ENCODE measurements at regions not wholly inside any gene's neighbourhood (a gene's known extent, or its start where the extent isn't known, plus 50 kb on each side); places are given as distances from the start of the nearest gene placed in this dataset.

- no peak for DNase-seq
- WGBS (ENCODE audit: low lambda C conversion rate), result 25% methylated on average over 1 of the region's 1 CpG
- CTCF ChIA-PET, result no interaction called here
- POLR2A ChIA-PET, result no interaction called here
- H2AFZ ChIP-seq (ENCODE audit: low read depth), result no peak overlapping the region
- H3K79me2 ChIP-seq (ENCODE audit: insufficient read depth), result no peaks in the 10 kb centered on the region
- H3K27me3 ChIP-seq (ENCODE audit: insufficient read depth), result no peaks in the 10 kb centered on the region; the same call in 1 of the 2 replicates
- TF ChIP-seq GATA2 (CRISPR knock-in tag; IDR thresholded peaks at IDR 0.05) (no peak), TAF1 (IDR thresholded peaks at IDR 0.05; ENCODE audit: borderline replicate concordance, low read depth, low read length) (no peak), EZH2phosphoT487 (IDR thresholded peaks at IDR 0.05; ENCODE audit: borderline replicate concordance, low read depth) (no peak), ELF1 (IDR thresholded peaks at IDR 0.05) (no peak), REST (IDR thresholded peaks at IDR 0.05; ENCODE audit: low read depth, low read length) (no peak), SMC3 (IDR thresholded peaks at IDR 0.05; ENCODE audit: low read depth, low read length) (no peak)
- TF ChIP-seq, protein P1, sequence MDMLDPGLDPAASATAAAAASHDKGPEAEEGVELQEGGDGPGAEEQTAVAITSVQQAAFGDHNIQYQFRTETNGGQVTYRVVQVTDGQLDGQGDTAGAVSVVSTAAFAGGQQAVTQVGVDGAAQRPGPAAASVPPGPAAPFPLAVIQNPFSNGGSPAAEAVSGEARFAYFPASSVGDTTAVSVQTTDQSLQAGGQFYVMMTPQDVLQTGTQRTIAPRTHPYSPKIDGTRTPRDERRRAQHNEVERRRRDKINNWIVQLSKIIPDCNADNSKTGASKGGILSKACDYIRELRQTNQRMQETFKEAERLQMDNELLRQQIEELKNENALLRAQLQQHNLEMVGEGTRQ (IDR thresholded peaks at IDR 0.05; ENCODE audit: borderline replicate concordance, low read depth, low read length), result no peak
- H3K9ac ChIP-seq, result no peak overlapping the region
- H3K9me3 ChIP-seq, result no peaks in the 10 kb centered on the region
- no peaks in the 10 kb centered on the region for H3K36me3 ChIP-seq (replicated peaks in 1 of 2; ENCODE audit: control insufficient read depth in 1 of 2, insufficient read depth in 2 of 2, low read length in 1 of 2)
- H3K4me3 ChIP-seq (ENCODE audit: low read depth in 2 of 2, low read length in 1 of 2), result no peak overlapping the region
- no peaks in the 10 kb centered on the region for H3K9me2 ChIP-seq
- no peak overlapping the region for H3K27ac ChIP-seq (ENCODE audit: low read depth in 2 of 2, low read length in 1 of 2)
- H3K4me1 ChIP-seq (ENCODE audit: control insufficient read depth in 1 of 2, insufficient read depth in 2 of 2, low read depth in 1 of 2, low read length in 1 of 2), result no peaks in the 10 kb centered on the region
- H4K20me1 ChIP-seq (ENCODE audit: insufficient read depth), result no peaks in the 10 kb centered on the region
- no peaks in the 10 kb centered on the region for H3F3A ChIP-seq (replicated peaks; ENCODE audit: insufficient read depth)
- H3K4me2 ChIP-seq, result no peak overlapping the region
These were observed 95.3 kb upstream of the SOD3 start for GRCh38 chr4:24700118-24700517.

- Histone ChIP-seq H3K36me3 (replicated peaks in 1 of 2; ENCODE audit: control insufficient read depth in 1 of 2, insufficient read depth in 2 of 2, low read length in 1 of 2) (no peaks in the 10 kb centered on the region), H3K27ac (ENCODE audit: low read depth in 2 of 2, low read length in 1 of 2) (no peak overlapping the region), H3K9me3 (no peaks in the 10 kb centered on the region), H4K20me1 (ENCODE audit: insufficient read depth) (no peaks in the 10 kb centered on the region), H3K9ac (no peak overlapping the region), H3F3A (replicated peaks; ENCODE audit: insufficient read depth) (no peaks in the 10 kb centered on the region), H3K4me3 (ENCODE audit: low read depth in 2 of 2, low read length in 1 of 2) (no peak overlapping the region), H3K79me2 (ENCODE audit: insufficient read depth) (no peaks in the 10 kb centered on the region), H3K4me2 (no peak overlapping the region), H3K9me2 (no peaks in the 10 kb centered on the region), H3K27me3 (ENCODE audit: insufficient read depth) (no peaks in the 10 kb centered on the region; the same call in 1 of the 2 replicates), H3K4me1 (ENCODE audit: control insufficient read depth in 1 of 2, insufficient read depth in 2 of 2, low read depth in 1 of 2, low read length in 1 of 2) (no peaks in the 10 kb centered on the region), H2AFZ (ENCODE audit: low read depth) (no peak overlapping the region)
- POLR2A ChIA-PET, result no interaction called here
- TF ChIP-seq RAD21 (IDR thresholded peaks at IDR 0.05; ENCODE audit: low read length) (no peak), MXI1 (IDR thresholded peaks at IDR 0.05; ENCODE audit: low read depth, low read length) (no peak), CTCF (IDR thresholded peaks at IDR 0.05) (no peak), NRF1 (IDR thresholded peaks at IDR 0.05; ENCODE audit: low read depth, low read length) (no peak), FOXM1 (IDR thresholded peaks at IDR 0.05; ENCODE audit: low read depth) (no peak), TCF12 (IDR thresholded peaks at IDR 0.05) (no peak), FOSL2 (IDR thresholded peaks at IDR 0.05; ENCODE audit: borderline replicate concordance, low read depth) (no peak)
- TF ChIP-seq, protein P2, sequence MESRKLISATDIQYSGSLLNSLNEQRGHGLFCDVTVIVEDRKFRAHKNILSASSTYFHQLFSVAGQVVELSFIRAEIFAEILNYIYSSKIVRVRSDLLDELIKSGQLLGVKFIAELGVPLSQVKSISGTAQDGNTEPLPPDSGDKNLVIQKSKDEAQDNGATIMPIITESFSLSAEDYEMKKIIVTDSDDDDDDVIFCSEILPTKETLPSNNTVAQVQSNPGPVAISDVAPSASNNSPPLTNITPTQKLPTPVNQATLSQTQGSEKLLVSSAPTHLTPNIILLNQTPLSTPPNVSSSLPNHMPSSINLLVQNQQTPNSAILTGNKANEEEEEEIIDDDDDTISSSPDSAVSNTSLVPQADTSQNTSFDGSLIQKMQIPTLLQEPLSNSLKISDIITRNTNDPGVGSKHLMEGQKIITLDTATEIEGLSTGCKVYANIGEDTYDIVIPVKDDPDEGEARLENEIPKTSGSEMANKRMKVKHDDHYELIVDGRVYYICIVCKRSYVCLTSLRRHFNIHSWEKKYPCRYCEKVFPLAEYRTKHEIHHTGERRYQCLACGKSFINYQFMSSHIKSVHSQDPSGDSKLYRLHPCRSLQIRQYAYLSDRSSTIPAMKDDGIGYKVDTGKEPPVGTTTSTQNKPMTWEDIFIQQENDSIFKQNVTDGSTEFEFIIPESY (IDR thresholded peaks at IDR 0.05; ENCODE audit: borderline replicate concordance, low read depth), result no peak
- CTCF ChIA-PET, result no interaction called here
- 60% methylated on average over 5 of the region's 5 CpGs for WGBS (ENCODE audit: low lambda C conversion rate)
- no peak for DNase-seq
These were observed 93.7 kb upstream of the SOD3 start for GRCh38 chr4:24701683-24702082.

Measured in SK-N-SH (cell line).